HEK293T (cell line): ENCODE measurements at regions not wholly inside any gene's neighbourhood (a gene's known extent, or its start where the extent isn't known, plus 50 kb on each side); places are given as distances from the start of the nearest gene placed in this dataset.

ENCODE experiments used
- CTCF ChIA-PET: fragments of 350-600 bp; formaldehyde crosslinking; extraction: SDS; loops from one replicate; lab custom pipeline; 2021; ENCODE audit warnings: antibody characterized with exemption, inconsistent platforms; lab: Yijun Ruan, JAX
- POLR2A ChIA-PET: fragments of 350-600 bp; formaldehyde crosslinking; extraction: SDS; loops from one replicate; lab custom pipeline; 2020; ENCODE audit warnings: antibody characterized with exemption, inconsistent platforms; lab: Yijun Ruan, JAX
- DNase-seq: peaks from one replicate; pipeline ENCODE4 v3.0.0; 2012; ENCODE audit warnings: mixed read lengths; ENCODE audit errors: extremely low spot score
- ARNT ChIP-seq: fragments of 450-650 bp; IDR thresholded peaks from 2 replicates; pipeline ENCODE4 v1.6.1; 2017; ENCODE audit warnings: mild to moderate bottlenecking
- BHLHE40 ChIP-seq: fragments of 450-650 bp; IDR thresholded peaks from 2 replicates; pipeline ENCODE4 v1.6.1; 2016; ENCODE audit warnings: mild to moderate bottlenecking, moderate library complexity, borderline replicate concordance
- CTBP1 ChIP-seq: fragments of 450-650 bp; IDR thresholded peaks from 2 replicates; pipeline ENCODE4 v1.6.1; 2016; ENCODE audit warnings: borderline replicate concordance
- ELF4 ChIP-seq: fragments of 450-650 bp; IDR thresholded peaks from 2 replicates; pipeline ENCODE4 v1.6.1; 2017; ENCODE audit warnings: antibody characterized with exemption
- FOXA1 ChIP-seq: fragments of 450-650 bp; IDR thresholded peaks from 2 replicates; pipeline ENCODE4 v1.6.1; 2016; ENCODE audit warnings: mild to moderate bottlenecking
- FOXK2 ChIP-seq: fragments of 450-650 bp; IDR thresholded peaks from 2 replicates; pipeline ENCODE4 v1.6.1; 2016; ENCODE audit warnings: mild to moderate bottlenecking
- FOXM1 ChIP-seq: fragments of 450-650 bp; IDR thresholded peaks from 2 replicates; pipeline ENCODE4 v1.6.1; 2017; ENCODE audit warnings: mild to moderate bottlenecking, borderline replicate concordance
- HDGF ChIP-seq: fragments of 450-650 bp; IDR thresholded peaks from 2 replicates; pipeline ENCODE4 v1.6.1; 2017; ENCODE audit warnings: antibody characterized with exemption, borderline replicate concordance
- L3MBTL2 ChIP-seq: fragments of 450-650 bp; conservative IDR thresholded peaks from 2 replicates; pipeline ENCODE4 v1.6.1; 2016; ENCODE audit warnings: mild to moderate bottlenecking
- LEF1 ChIP-seq: fragments of 450-650 bp; IDR thresholded peaks from 2 replicates; pipeline ENCODE4 v1.6.1; 2017; ENCODE audit warnings: mild to moderate bottlenecking, borderline replicate concordance
- NFRKB ChIP-seq: fragments of 450-650 bp; IDR thresholded peaks from 2 replicates; pipeline ENCODE4 v1.6.1; 2016; ENCODE audit warnings: mild to moderate bottlenecking, moderate library complexity
- SP1 ChIP-seq: fragments of 450-650 bp; IDR thresholded peaks from 2 replicates; pipeline ENCODE4 v1.6.1; 2017
- SUZ12 ChIP-seq: fragments of 450-650 bp; IDR thresholded peaks from 2 replicates; pipeline ENCODE4 v1.6.1; 2016; ENCODE audit warnings: mild to moderate bottlenecking
- TARDBP ChIP-seq: fragments of 450-650 bp; IDR thresholded peaks from 2 replicates; pipeline ENCODE4 v1.6.1; 2016
- ZNF384 ChIP-seq: fragments of 450-650 bp; IDR thresholded peaks from 2 replicates; pipeline ENCODE4 v1.6.1; 2016
- TF ChIP-seq, protein P1 (sequence below): fragments of 450-650 bp; IDR thresholded peaks from 2 replicates; pipeline ENCODE4 v1.6.1; 2016

DNA sequence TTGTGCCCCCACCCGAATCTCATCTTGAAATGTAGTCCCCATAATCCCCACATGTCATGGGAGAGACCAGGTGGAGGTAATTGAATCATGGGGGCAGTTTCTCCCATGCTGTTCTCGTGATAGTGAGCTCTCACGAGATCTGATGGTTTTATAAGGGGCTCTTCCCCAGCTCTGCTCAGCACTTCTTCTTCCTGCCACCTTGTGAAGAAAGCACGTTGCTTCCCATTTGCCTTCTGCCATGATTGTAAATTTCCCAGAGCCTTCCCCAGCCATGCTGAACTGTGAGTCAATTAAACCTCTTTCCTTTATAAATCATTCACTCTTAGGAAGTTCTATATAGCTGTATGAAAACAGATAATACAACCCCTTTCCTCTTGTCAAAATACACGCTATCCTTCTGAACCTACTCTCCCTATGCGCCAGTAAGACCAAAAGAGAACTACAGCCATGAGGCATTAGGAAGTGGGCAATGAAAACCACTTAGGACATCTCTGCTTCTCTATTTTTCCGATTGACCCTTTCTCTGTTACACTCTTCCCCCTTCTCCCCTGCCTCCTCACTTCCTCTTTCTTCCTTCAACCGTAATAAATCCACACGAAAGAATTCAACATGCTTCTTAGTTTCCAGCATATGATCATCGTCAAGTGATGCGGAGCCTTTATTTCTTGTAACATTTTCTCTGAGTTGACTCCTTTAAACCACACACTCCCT, 101.2 kb upstream of the WDR11 start:
- TF ChIP-seq CTBP1 (no peak), FOXM1 (no peak), TARDBP (no peak), LEF1 (no peak), FOXK2 (no peak), BHLHE40 (no peak), SUZ12 (no peak), HDGF (no peak), NFRKB (no peak), ZNF384 (no peak), ARNT (no peak), L3MBTL2 (no peak)
- TF ChIP-seq, protein P1, sequence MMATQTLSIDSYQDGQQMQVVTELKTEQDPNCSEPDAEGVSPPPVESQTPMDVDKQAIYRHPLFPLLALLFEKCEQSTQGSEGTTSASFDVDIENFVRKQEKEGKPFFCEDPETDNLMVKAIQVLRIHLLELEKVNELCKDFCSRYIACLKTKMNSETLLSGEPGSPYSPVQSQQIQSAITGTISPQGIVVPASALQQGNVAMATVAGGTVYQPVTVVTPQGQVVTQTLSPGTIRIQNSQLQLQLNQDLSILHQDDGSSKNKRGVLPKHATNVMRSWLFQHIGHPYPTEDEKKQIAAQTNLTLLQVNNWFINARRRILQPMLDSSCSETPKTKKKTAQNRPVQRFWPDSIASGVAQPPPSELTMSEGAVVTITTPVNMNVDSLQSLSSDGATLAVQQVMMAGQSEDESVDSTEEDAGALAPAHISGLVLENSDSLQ = no peak
- no peak for DNase-seq
- ChIA-PET POLR2A (no interaction called here), CTCF (no interaction called here)

DNA sequence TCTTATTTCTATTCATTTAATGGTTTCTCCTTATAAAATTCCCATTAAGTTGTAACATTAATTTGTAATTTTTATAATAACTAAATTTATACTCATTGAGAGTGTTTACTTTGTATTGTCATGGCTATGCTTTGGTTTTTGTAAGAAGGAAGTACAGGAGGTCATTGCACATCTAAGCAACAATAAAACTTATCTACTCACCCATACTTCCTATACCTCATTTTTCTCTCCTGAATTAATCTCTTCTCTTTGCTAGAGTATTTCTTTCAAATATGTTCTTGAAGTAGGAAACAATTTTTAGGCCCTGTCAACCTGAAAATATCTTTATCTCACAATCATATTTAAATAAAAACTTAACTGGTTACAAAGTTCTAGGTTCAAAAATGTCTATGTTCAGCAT, 95.4 kb upstream of the WDR11 start:
- DNase-seq = no peak
- no peak for TF ChIP-seq ZNF384
- no peak for TF ChIP-seq CTBP1
- TF ChIP-seq ELF4 = no peak
- no peak for TF ChIP-seq HDGF
- TF ChIP-seq BHLHE40 = no peak
- no peak for TF ChIP-seq FOXA1
- TF ChIP-seq FOXK2 = no peak
- TF ChIP-seq TARDBP = no peak
- TF ChIP-seq NFRKB = no peak
- TF ChIP-seq FOXM1 = no peak
- TF ChIP-seq, protein P1 = no peak
- TF ChIP-seq SP1 = no peak
- ChIA-PET POLR2A (no interaction called here), CTCF (no interaction called here)

DNA sequence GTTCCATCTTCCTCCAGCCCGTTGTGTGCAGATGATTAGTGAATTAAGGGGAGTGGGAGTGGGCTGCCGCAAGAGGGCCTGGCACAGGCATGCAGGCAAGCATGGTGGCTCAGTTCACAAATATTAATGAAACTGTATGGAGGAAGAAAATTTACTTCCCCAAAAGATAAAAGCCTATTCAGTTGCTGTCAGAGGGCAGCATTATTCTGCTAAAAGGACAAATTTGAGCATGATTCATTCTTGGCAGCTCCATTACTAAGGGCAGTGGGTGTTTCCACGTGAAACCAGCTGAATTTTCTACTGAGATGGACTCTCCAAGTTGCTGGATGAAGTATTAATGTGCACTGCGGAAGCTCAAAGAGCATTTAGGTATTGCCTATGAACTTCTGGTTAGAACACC, 90.9 kb upstream of the WDR11 start:
- POLR2A ChIA-PET = no interaction called here
- CTCF ChIA-PET = no interaction called here
- no peak for TF ChIP-seq BHLHE40
- TF ChIP-seq ELF4 = no peak
- TF ChIP-seq FOXK2 = no peak
- no peak for TF ChIP-seq L3MBTL2
- no peak for TF ChIP-seq LEF1
- TF ChIP-seq TARDBP = no peak
- no peak for TF ChIP-seq FOXA1
- no peak for TF ChIP-seq ZNF384
- no peak for TF ChIP-seq HDGF
- TF ChIP-seq, protein P1 = no peak
- TF ChIP-seq ARNT = no peak
- no peak for TF ChIP-seq SP1
- TF ChIP-seq SUZ12 = no peak
- no peak for TF ChIP-seq CTBP1
- TF ChIP-seq NFRKB = no peak
- no peak for TF ChIP-seq FOXM1

DNA sequence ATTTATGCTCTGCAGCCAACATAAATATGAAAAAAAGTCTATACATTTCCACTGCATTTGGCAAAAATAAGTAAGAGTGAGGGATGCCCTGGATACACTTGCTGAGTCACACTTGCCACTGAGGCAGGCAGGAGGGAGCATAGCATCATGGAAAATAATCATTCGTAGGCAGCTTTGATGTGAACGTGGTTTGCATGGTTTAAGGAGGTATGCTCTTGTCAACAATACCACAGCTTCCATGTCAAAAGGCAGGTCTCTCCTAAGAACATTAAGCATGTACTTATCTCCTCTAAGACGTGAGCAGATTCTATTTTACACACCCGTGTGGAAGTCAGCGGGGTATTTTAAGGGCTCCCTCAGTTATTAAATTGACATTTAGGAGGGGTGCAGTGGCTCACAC, 89.2 kb upstream of the WDR11 start:
- POLR2A ChIA-PET = no interaction called here
- TF ChIP-seq ZNF384 = no peak
- no peak for TF ChIP-seq CTBP1
- TF ChIP-seq BHLHE40 = no peak
- TF ChIP-seq NFRKB = no peak
- no peak for TF ChIP-seq TARDBP
- TF ChIP-seq SP1 = no peak
- no peak for TF ChIP-seq ELF4
- no peak for TF ChIP-seq FOXA1
- TF ChIP-seq FOXM1 = no peak
- TF ChIP-seq ARNT = no peak
- DNase-seq = no peak
- CTCF ChIA-PET = no interaction called here

More for the DNA sequence above, 90.9 kb upstream of the WDR11 start:
- no peak for DNase-seq

DNA sequence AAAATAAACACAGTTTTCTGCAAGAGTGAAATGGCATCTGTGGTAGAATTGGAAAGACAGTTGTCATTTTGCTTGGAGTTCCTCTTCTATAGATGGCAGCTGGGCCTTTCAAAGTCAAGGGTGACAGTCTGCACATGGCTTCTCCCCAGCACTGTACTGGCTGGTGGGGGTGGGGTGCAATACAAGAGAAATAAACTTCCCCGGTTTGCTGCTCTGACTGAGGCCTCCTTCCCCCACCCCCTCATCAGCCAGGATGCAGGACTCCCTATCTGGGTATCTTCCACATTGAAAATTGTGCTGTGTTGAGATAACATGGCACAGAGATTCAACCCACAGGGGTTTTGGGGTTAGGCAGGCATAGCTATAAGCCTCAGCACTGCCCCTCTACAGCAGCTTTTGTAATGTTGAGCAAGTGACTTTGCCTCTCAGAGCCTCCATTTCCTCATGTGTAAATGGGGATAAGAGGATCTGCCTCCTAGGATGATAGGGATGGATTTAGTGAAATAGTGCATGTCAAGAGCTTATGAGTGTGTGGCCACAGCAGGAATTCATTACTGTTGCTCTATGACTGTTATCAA, 85.8 kb upstream of the WDR11 start:
- CTCF ChIA-PET = no interaction called here
- no peak for TF ChIP-seq FOXM1
- TF ChIP-seq SP1 = no peak
- POLR2A ChIA-PET = no interaction called here
- DNase-seq = no peak

DNA sequence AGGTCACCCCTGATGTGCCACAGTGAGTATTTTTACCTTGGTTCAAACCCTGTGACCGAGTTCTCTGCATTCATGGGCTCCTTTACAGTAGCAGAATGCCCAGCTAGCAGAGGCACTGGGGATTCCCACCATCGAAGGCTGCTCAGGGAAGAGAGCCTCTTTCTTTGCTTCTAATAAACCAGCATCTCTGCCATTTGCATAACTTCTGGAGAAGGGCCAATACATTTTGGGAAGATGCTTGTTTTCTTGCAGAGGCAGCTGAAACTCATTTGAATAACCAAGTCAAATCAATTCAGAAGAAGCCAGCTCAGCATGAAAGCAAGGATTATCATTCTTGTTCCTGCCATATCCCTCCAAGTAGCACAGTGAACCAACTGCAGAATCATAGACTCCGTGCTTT, 82.9 kb upstream of the WDR11 start:
- DNase-seq = no peak
- no peak for TF ChIP-seq SP1
- TF ChIP-seq, protein P1 = no peak
- no peak for TF ChIP-seq FOXK2
- TF ChIP-seq ZNF384 = no peak
- no peak for TF ChIP-seq NFRKB
- no peak for TF ChIP-seq BHLHE40
- no peak for TF ChIP-seq ARNT
- no peak for TF ChIP-seq FOXM1
- no peak for TF ChIP-seq ELF4
- TF ChIP-seq HDGF = no peak
- TF ChIP-seq L3MBTL2 = no peak
- TF ChIP-seq TARDBP = no peak
- no peak for TF ChIP-seq FOXA1
- TF ChIP-seq SUZ12 = no peak
- TF ChIP-seq CTBP1 = no peak
- no peak for TF ChIP-seq LEF1
- ChIA-PET POLR2A (no interaction called here), CTCF (no interaction called here)
